Activated CD4-positive, alpha-beta memory T cell treated with anti-CD3 and anti-CD28 coated beads, Interleukin-2, amount 10 ng/mL, durations not matched to agents 7 days and 5 days (primary cell): ENCODE measurements at regions not wholly inside any gene's neighbourhood (a gene's known extent, or its start where the extent isn't known, plus 50 kb on each side); places are given as distances from the start of the nearest gene placed in this dataset.
"Not testable (repeated sequence)": the region's sequence is repeated elsewhere in the genome, so short reads cannot be mapped to it uniquely, and the experiment has no call there.

ENCODE experiments used
- CTCF ChIA-PET: fragments of 350-600 bp; sonication (Branson Sonifier 250); formaldehyde crosslinking; loops from one replicate; lab custom pipeline; 2021; ENCODE audit warnings: antibody characterized with exemption, inconsistent platforms; lab: Charles Lee
- POLR2A ChIA-PET: fragments of 350-600 bp; sonication (Branson Sonifier 250); formaldehyde crosslinking; loops from one replicate; lab custom pipeline; 2021; ENCODE audit warnings: antibody characterized with exemption; lab: Charles Lee
- DNase-seq: peaks from one replicate; pipeline ENCODE4 v3.0.0-alpha.2; 2020
- H3K27ac Mint-ChIP-seq: one replicate; pipeline ENCODE4 v1.8.0; 2021; ENCODE audit warnings: mild to moderate bottlenecking, mixed read lengths
- H3K27me3 Mint-ChIP-seq: one replicate; pipeline ENCODE4 v1.8.0; 2021; ENCODE audit warnings: mixed read lengths
- H3K36me3 Mint-ChIP-seq: one replicate; pipeline ENCODE4 v1.8.0; 2021; ENCODE audit warnings: low read depth, mixed read lengths
- H3K4me1 Mint-ChIP-seq: one replicate; pipeline ENCODE4 v1.8.0; 2021; ENCODE audit warnings: mixed read lengths
- H3K4me3 Mint-ChIP-seq: one replicate; pipeline ENCODE4 v1.8.0; 2021; ENCODE audit warnings: mild to moderate bottlenecking, mixed read lengths
- H3K9me3 Mint-ChIP-seq: one replicate; pipeline ENCODE4 v1.8.0; 2021; ENCODE audit warnings: mixed read lengths

- H3K4me1 Mint-ChIP-seq, H3K36me3 Mint-ChIP-seq, H3K4me3 Mint-ChIP-seq, POLR2A ChIA-PET, H3K27ac Mint-ChIP-seq, DNase-seq, CTCF ChIA-PET, H3K27me3 Mint-ChIP-seq: not testable (repeated sequence)
- peaks cover 18% of the 10 kb centered on the region for H3K9me3 Mint-ChIP-seq
Measured at GRCh38 chr2:49298693-49299092, 144.4 kb upstream of the FSHR start.

GRCh38 chr2:49298230-49298629 is 143.9 kb upstream of the FSHR start:
- no peak for DNase-seq
- H3K27me3 Mint-ChIP-seq, result no peaks in the 10 kb centered on the region
- no peaks in the 10 kb centered on the region for H3K36me3 Mint-ChIP-seq
- no peak overlapping the region for H3K27ac Mint-ChIP-seq
- POLR2A ChIA-PET, result no interaction called here
- no peaks in the 10 kb centered on the region for H3K4me1 Mint-ChIP-seq
- peaks cover 18% of the 10 kb centered on the region for H3K9me3 Mint-ChIP-seq
- CTCF ChIA-PET, result no interaction called here
- H3K4me3 Mint-ChIP-seq, result no peak overlapping the region

GRCh38 chr2:49296107-49296867 is 142.0 kb upstream of the FSHR start:
- Mint-ChIP-seq H3K4me1 (no peaks in the 10 kb centered on the region), H3K27me3 (no peaks in the 10 kb centered on the region), H3K4me3 (no peak overlapping the region), H3K27ac (no peak overlapping the region), H3K36me3 (no peaks in the 10 kb centered on the region), H3K9me3 (peaks cover 15% of the 10 kb centered on the region)
- no peak for DNase-seq
- ChIA-PET POLR2A (no interaction called here), CTCF (no interaction called here)

GRCh38 chr2:49294225-49294624 is 139.9 kb upstream of the FSHR start:
- H3K27me3 Mint-ChIP-seq, result no peaks in the 10 kb centered on the region
- peaks cover 4% of the 10 kb centered on the region for H3K9me3 Mint-ChIP-seq
- no peak overlapping the region for H3K27ac Mint-ChIP-seq
- no peaks in the 10 kb centered on the region for H3K36me3 Mint-ChIP-seq
- no peak for DNase-seq
- no peaks in the 10 kb centered on the region for H3K4me1 Mint-ChIP-seq
- no peak overlapping the region for H3K4me3 Mint-ChIP-seq
- ChIA-PET CTCF (no interaction called here), POLR2A (no interaction called here)

- Mint-ChIP-seq H3K27ac (no peak overlapping the region), H3K9me3 (peaks cover 2% of the 10 kb centered on the region), H3K27me3 (no peaks in the 10 kb centered on the region), H3K36me3 (no peaks in the 10 kb centered on the region), H3K4me3 (no peak overlapping the region), H3K4me1 (no peaks in the 10 kb centered on the region)
- ChIA-PET CTCF (no interaction called here), POLR2A (no interaction called here)
- DNase-seq, result no peak
Measured at GRCh38 chr2:49291619-49292018, 137.3 kb upstream of the FSHR start.

- Mint-ChIP-seq H3K4me1 (no peaks in the 10 kb centered on the region), H3K4me3 (no peak overlapping the region), H3K27me3 (no peaks in the 10 kb centered on the region), H3K36me3 (no peaks in the 10 kb centered on the region), H3K9me3 (peaks cover 2% of the 10 kb centered on the region), H3K27ac (no peak overlapping the region)
- DNase-seq, result no peak
- CTCF ChIA-PET, result no interaction called here
- POLR2A ChIA-PET, result no interaction called here
Measured at GRCh38 chr2:49289711-49290110, 135.4 kb upstream of the FSHR start.

GRCh38 chr2:49288902-49289700 is 134.8 kb upstream of the FSHR start:
- H3K9me3 Mint-ChIP-seq, result peaks cover 2% of the 10 kb centered on the region
- ChIA-PET POLR2A (no interaction called here), CTCF (no interaction called here)
- no peak overlapping the region for H3K27ac Mint-ChIP-seq
- no peaks in the 10 kb centered on the region for H3K27me3 Mint-ChIP-seq
- no peaks in the 10 kb centered on the region for H3K36me3 Mint-ChIP-seq
- H3K4me3 Mint-ChIP-seq, result no peak overlapping the region
- no peak for DNase-seq
- H3K4me1 Mint-ChIP-seq, result no peaks in the 10 kb centered on the region

GRCh38 chr2:49288113-49288705 is 133.9 kb upstream of the FSHR start:
- ChIA-PET POLR2A (no interaction called here), CTCF (no interaction called here)
- H3K36me3 Mint-ChIP-seq, result no peaks in the 10 kb centered on the region
- H3K27me3 Mint-ChIP-seq, result no peaks in the 10 kb centered on the region
- H3K4me3 Mint-ChIP-seq, result no peak overlapping the region
- no peak overlapping the region for H3K27ac Mint-ChIP-seq
- H3K9me3 Mint-ChIP-seq, result peaks cover 2% of the 10 kb centered on the region
- H3K4me1 Mint-ChIP-seq, result no peaks in the 10 kb centered on the region
- no peak for DNase-seq

GRCh38 chr2:49286726-49287125 is 132.4 kb upstream of the FSHR start:
- no peak for DNase-seq
- H3K36me3 Mint-ChIP-seq, result no peaks in the 10 kb centered on the region
- peaks cover 2% of the 10 kb centered on the region for H3K9me3 Mint-ChIP-seq
- POLR2A ChIA-PET, result interaction anchor here (0.6 kb wide), 1 partner anchor 161 kb away, joined by 4 read pairs; no protein-coding TSS in a partner anchor
- no peak overlapping the region for H3K4me3 Mint-ChIP-seq
- CTCF ChIA-PET, result no interaction called here
- H3K27me3 Mint-ChIP-seq, result no peaks in the 10 kb centered on the region
- no peak overlapping the region for H3K27ac Mint-ChIP-seq
- no peaks in the 10 kb centered on the region for H3K4me1 Mint-ChIP-seq

GRCh38 chr2:49286045-49286444 is 131.7 kb upstream of the FSHR start:
- no peaks in the 10 kb centered on the region for H3K27me3 Mint-ChIP-seq
- H3K36me3 Mint-ChIP-seq, result no peaks in the 10 kb centered on the region
- H3K9me3 Mint-ChIP-seq, result peaks cover 4% of the 10 kb centered on the region
- no peak for DNase-seq
- ChIA-PET CTCF (no interaction called here), POLR2A (interaction anchor here (0.6 kb wide), 1 partner anchor 161 kb away, joined by 4 read pairs; no protein-coding TSS in a partner anchor)
- H3K4me3 Mint-ChIP-seq, result no peak overlapping the region
- no peak overlapping the region for H3K27ac Mint-ChIP-seq
- H3K4me1 Mint-ChIP-seq, result no peaks in the 10 kb centered on the region

- no peaks in the 10 kb centered on the region for H3K36me3 Mint-ChIP-seq
- H3K27me3 Mint-ChIP-seq, result no peaks in the 10 kb centered on the region
- POLR2A ChIA-PET, result no interaction called here
- CTCF ChIA-PET, result no interaction called here
- DNase-seq, result no peak
- H3K27ac Mint-ChIP-seq, result no peak overlapping the region
- no peaks in the 10 kb centered on the region for H3K4me1 Mint-ChIP-seq
- H3K9me3 Mint-ChIP-seq, result peaks cover 13% of the 10 kb centered on the region
- H3K4me3 Mint-ChIP-seq, result no peak overlapping the region
Measured at GRCh38 chr2:49278561-49278960, 124.2 kb upstream of the FSHR start.

GRCh38 chr2:49278141-49278540 is 123.8 kb upstream of the FSHR start:
- Mint-ChIP-seq H3K27ac (no peak overlapping the region), H3K4me1 (no peaks in the 10 kb centered on the region), H3K27me3 (no peaks in the 10 kb centered on the region), H3K9me3 (peaks cover 13% of the 10 kb centered on the region), H3K4me3 (no peak overlapping the region), H3K36me3 (no peaks in the 10 kb centered on the region)
- ChIA-PET POLR2A (no interaction called here), CTCF (no interaction called here)
- DNase-seq, result no peak

- Mint-ChIP-seq H3K9me3 (peaks cover 6% of the 10 kb centered on the region), H3K27ac (no peak overlapping the region), H3K4me1 (no peaks in the 10 kb centered on the region), H3K36me3 (no peaks in the 10 kb centered on the region), H3K4me3 (no peak overlapping the region), H3K27me3 (no peaks in the 10 kb centered on the region)
- POLR2A ChIA-PET, result no interaction called here
- DNase-seq, result no peak
- CTCF ChIA-PET, result no interaction called here
Measured at GRCh38 chr2:49271060-49271606, 116.8 kb upstream of the FSHR start.
